ENCODE measurements at regions not wholly inside any gene's neighbourhood (a gene's known extent, or its start where the extent isn't known, plus 50 kb on each side); places are given as distances from the start of the nearest gene placed in this dataset.

DNA sequence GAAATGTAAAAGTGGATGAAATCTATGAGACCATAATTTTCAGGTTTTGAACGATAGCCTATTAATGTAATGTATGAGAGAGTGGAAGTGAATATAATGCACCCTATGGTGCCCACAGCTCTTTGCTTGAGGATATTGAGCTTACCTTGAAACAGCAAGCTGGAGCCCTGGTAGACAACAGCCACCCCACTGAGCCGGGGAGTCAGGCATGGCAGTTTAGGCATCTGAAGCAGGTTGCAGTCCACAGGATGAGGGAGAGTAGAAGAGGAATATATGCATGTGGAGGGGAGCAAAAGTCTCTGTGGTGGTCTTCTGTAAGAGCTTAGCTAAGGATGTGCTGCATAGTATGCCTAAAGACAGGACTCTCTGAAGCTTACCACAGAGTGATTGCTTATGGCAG lies 817.3 kb downstream of the DNAJB9 start:
- H3K4me3 Mint-ChIP-seq: no peak overlapping the region
- Histone ChIP-seq H3K4me1 (ENCODE audit: control insufficient read depth in 1 of 2, insufficient read depth in 2 of 2, low read length in 2 of 2) (no peaks in the 10 kb centered on the region), H4K20me1 (ENCODE audit: insufficient read depth, low read length) (no peaks in the 10 kb centered on the region), H3K4me2 (replicated peaks; ENCODE audit: extremely low read depth, low read length, poor library complexity, severe bottlenecking) (no peak overlapping the region), H2AFZ (ENCODE audit: insufficient read depth, low read depth, low read length, poor library complexity, severe bottlenecking) (no peak overlapping the region), H3K27me3 (ENCODE audit: control insufficient read depth in 2 of 2, insufficient read depth in 2 of 2, low read length in 2 of 2) (no peaks in the 10 kb centered on the region), H3K4me3 (replicated peaks in 1 of 3; ENCODE audit: low read depth in 2 of 3, low read length in 3 of 3) (no peak overlapping the region), H3K9me3 (replicated peaks in 1 of 2; ENCODE audit: control insufficient read depth in 1 of 2, insufficient read depth in 1 of 2, low read length in 2 of 2) (peaks cover 0 to 7% of the 10 kb centered on the region in 2 donors), H3K36me3 (replicated peaks in 1 of 2; ENCODE audit: control insufficient read depth in 1 of 2, insufficient read depth in 2 of 2, low read length in 2 of 2) (no peaks in the 10 kb centered on the region), H3K27ac (ENCODE audit: low read depth in 1 of 2, low read length in 2 of 2) (no peak overlapping the region), H3K9ac (ENCODE audit: insufficient read depth, low read length, poor library complexity, severe bottlenecking) (no peak overlapping the region), H3K79me2 (ENCODE audit: insufficient read depth, low read length) (no peaks in the 10 kb centered on the region)
- TF ChIP-seq CTCF (IDR thresholded peaks at IDR 0.05): no peak
- H3K36me3 Mint-ChIP-seq: no peaks in the 10 kb centered on the region
- no peak for DNase-seq
- WGBS (ENCODE audit: insufficient coverage): 100% methylated on average over 2 of the region's 2 CpGs
- intact Hi-C loops (cut with micrococcal nuclease): no loop called here
- peaks cover 2 to 12% (median 5%) of the 10 kb centered on the region in 7 donors for H3K9me3 Mint-ChIP-seq
- H3K4me1 Mint-ChIP-seq: no peaks in the 10 kb centered on the region
- H3K27me3 Mint-ChIP-seq (ENCODE audit: low read depth in 3 of 3): no peaks in the 10 kb centered on the region
- no peak overlapping the region for H3K27ac Mint-ChIP-seq

- no peak overlapping the region for H3K9ac ChIP-seq (ENCODE audit: insufficient read depth, low read length, poor library complexity, severe bottlenecking)
- H3K9me3 ChIP-seq (replicated peaks in 1 of 2; ENCODE audit: control insufficient read depth in 1 of 2, insufficient read depth in 1 of 2, low read length in 2 of 2): peaks cover 0 to 7% of the 10 kb centered on the region in 2 donors
- Mint-ChIP-seq H3K4me3 (no peak overlapping the region), H3K9me3 (peaks cover 2 to 9% (median 3%) of the 10 kb centered on the region in 7 donors), H3K4me1 (no peaks in the 10 kb centered on the region), H3K36me3 (no peaks in the 10 kb centered on the region), H3K27ac (no peak overlapping the region), H3K27me3 (ENCODE audit: low read depth in 3 of 3) (no peaks in the 10 kb centered on the region)
- DNase-seq: no peak
- TF ChIP-seq CTCF (IDR thresholded peaks at IDR 0.05): no peak
- intact Hi-C loops (cut with micrococcal nuclease): no loop called here
- no peak overlapping the region for H3K4me3 ChIP-seq (replicated peaks in 1 of 3; ENCODE audit: low read depth in 2 of 3, low read length in 3 of 3)
- H3K36me3 ChIP-seq (replicated peaks in 1 of 2; ENCODE audit: control insufficient read depth in 1 of 2, insufficient read depth in 2 of 2, low read length in 2 of 2): no peaks in the 10 kb centered on the region
- H3K4me1 ChIP-seq (ENCODE audit: control insufficient read depth in 1 of 2, insufficient read depth in 2 of 2, low read length in 2 of 2): no peaks in the 10 kb centered on the region
- H3K79me2 ChIP-seq (ENCODE audit: insufficient read depth, low read length): no peaks in the 10 kb centered on the region
- H4K20me1 ChIP-seq (ENCODE audit: insufficient read depth, low read length): no peaks in the 10 kb centered on the region
- no peaks in the 10 kb centered on the region for H3K27me3 ChIP-seq (ENCODE audit: control insufficient read depth in 2 of 2, insufficient read depth in 2 of 2, low read length in 2 of 2)
- H2AFZ ChIP-seq (ENCODE audit: insufficient read depth, low read depth, low read length, poor library complexity, severe bottlenecking): no peak overlapping the region
- no peak overlapping the region for H3K4me2 ChIP-seq (replicated peaks; ENCODE audit: extremely low read depth, low read length, poor library complexity, severe bottlenecking)
- 92% methylated on average over 1 of the region's 1 CpG for WGBS (ENCODE audit: insufficient coverage)
- no peak overlapping the region for H3K27ac ChIP-seq (ENCODE audit: low read depth in 1 of 2, low read length in 2 of 2)
Measured at GRCh38 chr7:109387530-109387929, 817.9 kb downstream of the DNAJB9 start.
